CD4-positive, alpha-beta T cell treated with Interleukin-2 at 100 ng/mL for 4 hours (primary cell): ENCODE measurements at regions not wholly inside any gene's neighbourhood (a gene's known extent, or its start where the extent isn't known, plus 50 kb on each side); places are given as distances from the start of the nearest gene placed in this dataset.
"Not testable (repeated sequence)": the region's sequence is repeated elsewhere in the genome, so short reads cannot be mapped to it uniquely, and the experiment has no call there.

Experiments used
- DNase-seq: peaks from one replicate; pipeline ENCODE4 v3.0.0-alpha.2; 2020; ENCODE audit warnings: low spot score

DNA sequence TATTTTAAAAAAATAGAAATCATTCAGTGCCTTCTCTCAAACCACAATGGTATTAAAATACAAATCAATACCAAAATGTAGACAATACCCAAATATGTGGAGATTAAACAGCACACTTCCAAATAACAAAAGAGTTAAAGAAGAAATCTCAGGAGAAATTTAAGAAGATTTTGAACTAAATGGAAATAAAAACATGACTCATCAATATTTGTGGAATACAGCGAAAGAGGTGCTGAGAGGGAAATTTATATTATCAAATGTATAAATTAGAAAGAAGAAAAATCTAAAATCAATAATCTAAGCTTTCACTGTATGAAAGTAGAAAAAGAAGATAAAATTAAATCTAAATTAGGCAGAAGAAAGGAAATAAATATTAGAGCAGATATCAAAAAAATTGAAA, 233.1 kb downstream of the RPIA start:
- no peak for DNase-seq

DNA sequence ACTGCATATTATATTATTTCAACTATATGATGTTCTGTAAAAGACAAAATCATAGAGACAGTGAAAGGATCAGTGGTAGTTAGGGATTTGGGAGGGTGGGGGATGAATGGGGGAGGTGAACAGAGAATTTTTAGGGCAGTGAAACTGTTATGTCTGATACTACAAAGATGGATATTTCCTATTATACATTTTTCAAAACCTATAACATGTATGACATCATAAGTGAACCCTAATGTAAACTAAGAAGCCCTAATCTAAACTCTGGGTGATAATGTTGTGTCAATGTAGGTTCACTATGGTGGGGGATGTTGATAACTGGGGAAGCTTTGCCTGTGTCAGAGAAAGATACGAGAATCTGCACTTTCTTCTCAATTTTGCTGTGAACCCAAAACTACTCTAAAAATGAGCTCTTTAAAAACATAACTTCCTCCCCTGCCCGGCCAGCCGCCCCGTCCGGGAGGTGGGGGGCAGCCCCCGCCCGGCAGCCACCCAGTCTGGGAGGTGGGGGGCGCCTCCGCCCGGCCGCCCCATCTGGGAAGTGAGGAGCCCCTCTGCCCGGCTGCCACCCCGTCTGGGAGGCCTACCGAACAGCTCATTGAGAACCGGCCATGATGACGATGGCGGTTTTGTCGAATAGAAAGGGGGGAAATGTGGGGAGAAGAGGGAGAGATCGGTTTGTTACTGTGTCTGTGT, 234.4 kb downstream of the RPIA start:
- no peak for DNase-seq

DNA sequence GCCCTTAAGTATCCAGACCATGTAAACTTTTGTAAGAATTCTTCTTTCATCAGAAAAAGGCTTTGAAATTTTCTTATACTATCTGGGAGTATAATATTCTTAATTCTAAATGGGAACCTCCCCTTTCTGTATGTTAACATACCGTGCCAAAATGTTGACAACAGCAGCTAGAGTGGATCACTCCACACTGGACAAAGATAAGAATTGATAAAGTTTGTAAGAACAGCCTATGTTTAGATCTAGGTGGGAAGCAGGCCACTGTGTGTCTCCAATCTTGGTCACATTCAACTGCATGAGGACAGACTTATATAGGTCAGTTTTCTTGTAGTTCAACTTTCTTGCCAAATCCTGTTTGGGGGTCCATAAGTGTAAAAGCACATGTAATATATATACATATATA, 235.7 kb downstream of the RPIA start:
- no peak for DNase-seq

DNA sequence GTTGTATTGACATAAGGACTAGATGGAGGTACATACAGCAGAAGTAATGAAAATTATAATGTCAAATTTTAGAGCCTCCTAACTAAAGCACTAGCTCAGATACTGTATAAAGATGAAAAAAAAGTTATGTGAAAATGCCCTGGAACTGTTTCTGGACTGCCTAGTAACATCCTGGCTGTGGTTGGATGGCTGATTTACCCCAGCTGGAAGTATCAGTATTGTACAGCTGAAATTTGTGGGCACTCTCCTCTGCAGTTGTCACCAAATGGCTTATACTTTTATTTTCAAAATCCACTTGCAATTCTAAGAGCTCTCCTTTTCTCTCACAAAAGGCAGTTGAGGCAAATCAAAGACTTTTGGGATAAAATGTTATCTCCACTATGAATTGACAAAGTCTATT, 239.2 kb downstream of the RPIA start:
- DNase-seq: no peak

DNA sequence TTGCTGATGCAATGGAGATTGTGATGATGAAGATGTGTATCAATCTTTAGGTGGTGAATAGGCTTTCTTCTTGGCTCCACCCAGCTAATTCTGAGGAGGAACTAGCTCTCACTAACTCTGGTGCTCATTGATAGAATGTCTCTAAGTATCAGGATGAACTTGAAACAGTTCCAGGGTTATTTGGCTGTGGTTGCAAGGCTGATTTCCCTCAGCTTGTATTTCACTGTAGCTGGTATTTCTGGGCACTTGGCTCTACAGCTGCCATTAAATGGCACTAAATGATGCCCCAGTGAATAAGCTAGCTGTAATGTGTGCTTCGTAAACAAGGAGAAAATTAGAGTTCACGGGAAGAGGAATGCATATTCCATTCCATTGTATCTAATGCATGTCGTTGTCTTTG, 241.2 kb downstream of the RPIA start:
- no peak for DNase-seq

DNA sequence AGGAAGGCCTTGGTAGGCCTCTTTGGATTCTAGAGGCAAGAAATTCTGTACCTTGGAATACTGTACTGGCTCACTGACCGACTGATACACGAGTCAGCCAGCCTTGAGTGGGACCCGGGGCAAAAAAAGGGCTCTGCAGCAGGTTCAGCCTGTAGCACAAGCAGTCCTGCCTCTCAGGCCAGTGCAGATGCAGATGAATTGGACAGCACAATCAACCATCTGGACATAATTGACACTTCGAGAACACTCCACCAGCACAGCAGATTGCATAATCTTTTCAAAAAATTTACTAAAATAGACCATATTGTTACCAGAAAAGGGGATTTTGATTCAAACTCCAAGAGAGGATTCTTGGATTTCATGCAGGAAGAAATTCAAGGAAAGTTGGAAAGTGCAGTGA, 241.6 kb downstream of the RPIA start:
- DNase-seq: no peak

DNA sequence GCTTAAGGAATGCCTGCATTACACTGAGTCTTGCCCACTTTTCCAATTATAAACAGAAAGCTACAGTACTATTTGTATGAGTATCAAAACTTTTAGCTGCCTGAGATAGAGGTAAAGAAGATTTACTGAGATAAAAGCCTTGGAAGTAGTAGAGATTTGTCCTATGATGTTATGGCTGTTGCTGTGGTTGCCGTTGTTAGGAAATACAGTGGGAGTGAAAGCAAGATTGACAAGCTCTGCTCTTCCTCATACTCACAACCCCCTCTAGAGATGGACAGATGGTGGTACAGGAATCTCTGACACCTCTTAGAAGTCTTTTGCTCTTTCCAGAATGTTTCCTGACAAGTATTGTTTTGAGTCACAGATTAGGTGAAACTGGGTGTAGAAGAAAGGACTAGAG, 242.5 kb downstream of the RPIA start:
- no peak for DNase-seq

DNA sequence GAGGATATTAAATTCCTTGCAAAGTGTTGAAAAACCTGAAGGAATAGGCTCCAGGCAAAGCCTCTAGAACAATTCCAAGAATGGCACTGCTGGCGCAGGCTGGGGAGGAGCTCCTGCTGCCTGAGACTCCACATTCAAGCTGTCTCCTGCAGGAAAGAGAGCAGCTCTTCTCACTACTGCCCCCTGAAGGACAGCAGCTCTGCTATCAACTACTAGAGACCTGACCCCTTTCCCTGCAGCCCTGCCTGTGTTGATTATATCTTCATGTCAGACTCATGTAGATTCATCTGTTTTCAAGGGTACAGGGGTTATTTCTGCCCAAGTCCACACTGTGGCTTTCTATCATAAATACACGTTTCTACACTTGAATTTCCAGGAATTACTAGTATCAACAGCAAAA, 249.7 kb downstream of the RPIA start:
- not testable (repeated sequence) for DNase-seq

DNA sequence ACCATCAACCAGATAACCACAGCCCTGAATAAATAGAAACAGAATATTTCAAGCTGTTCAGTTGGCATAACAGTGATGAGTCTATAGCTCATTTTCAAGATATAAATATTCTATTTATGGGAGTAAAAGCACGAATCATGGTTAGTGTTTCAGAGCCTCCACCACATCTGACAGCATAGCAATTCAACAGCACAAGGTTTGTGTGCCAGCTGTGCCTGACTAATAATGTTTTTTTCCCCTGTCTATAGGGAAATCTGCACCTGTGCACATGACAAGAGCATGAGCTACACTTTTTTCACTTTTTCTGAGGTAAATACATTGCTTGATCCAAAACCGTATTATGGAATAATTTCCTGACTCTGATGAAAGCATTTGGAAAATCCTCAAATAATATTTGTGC, 251.3 kb downstream of the RPIA start:
- no peak for DNase-seq

DNA sequence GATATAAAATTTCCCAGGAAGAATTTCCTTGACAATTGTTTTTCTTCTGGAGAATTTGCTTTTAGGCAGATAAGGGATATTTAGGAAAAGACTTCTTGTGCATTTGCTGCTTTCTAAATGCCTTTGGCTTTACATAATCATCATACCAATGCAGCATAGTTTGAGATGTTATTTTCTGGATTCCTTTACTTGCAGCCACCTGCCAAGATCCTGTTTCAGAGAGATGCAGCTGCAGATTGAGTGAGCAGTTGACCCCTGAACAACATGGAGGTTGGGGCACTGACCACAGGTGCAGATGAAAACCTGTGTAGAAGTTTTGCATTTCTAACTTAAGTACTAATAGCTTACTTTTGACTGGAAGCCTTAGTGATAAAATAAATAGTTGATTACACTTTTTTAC, 257.9 kb downstream of the RPIA start:
- DNase-seq: no peak

DNA sequence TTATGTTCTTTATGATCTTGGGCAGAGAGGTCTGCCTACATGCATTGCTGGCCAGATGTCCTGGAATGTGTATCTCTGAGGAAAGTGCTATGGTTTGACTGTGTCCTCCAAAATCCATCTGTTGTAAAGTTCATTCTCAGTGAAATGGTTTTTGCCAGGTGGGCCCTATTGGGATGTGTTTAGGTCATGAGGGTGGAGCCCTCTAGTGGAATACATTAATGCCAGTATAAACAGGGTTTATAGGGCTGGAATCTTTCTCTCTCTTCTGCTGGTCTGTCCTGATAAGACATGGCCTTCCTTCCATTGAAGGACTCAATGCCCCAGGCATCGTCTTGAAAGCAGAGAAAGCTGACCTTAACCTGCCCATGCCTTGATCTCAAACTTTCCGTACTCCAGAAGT, 258.5 kb downstream of the RPIA start:
- DNase-seq: no peak

DNA sequence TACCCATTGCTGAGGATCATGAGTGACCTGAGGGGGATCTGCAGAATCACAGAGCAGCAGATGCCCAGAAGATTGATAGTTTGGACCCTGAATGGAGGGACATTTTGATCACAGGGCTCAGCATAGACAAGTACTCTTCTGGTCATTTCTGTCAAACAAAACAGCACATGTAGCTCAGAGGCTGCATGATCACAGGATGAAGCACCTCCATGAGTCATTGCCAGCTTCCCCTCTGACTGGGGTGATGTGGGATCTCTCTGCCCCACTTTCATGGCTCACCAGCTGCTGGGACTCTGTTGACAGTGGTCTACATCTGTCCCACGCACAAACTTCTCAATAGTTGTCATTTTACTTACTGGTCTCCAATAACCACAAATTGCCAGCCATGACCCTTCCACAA, 264.1 kb downstream of the RPIA start:
- no peak for DNase-seq

DNA sequence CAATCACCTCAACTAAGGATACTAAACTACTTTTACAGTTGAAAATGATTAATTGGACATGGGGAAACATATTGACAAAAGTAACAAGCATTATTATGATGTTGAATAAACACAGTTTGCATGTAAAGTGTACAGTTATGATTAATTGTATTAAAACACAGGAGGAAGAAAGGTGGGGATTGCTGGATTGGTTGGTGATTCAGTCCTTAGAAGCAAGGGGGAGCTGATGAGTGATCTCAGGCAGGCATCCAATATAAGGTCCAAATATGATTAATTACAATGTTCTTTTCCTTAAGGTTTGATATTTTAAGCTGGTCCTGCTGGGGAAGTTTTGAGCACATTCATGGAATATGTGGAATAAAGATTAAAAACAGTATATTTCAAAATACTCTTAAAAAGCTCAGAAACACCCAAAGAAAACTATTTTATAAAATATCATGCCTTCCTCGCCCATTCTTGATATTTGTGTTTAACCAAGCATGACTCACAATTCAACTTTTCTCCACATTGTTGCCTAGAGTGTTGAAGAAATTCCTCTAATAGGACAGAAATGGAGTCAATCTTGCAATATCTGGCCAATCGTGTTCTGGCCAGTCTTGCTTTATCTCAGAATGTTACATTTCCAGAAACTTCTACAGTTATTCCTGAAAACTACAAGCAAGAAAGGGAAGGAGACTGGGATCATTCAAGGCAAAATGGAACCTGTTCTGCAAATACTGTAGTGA, 268.2 kb downstream of the RPIA start:
- no peak for DNase-seq

DNA sequence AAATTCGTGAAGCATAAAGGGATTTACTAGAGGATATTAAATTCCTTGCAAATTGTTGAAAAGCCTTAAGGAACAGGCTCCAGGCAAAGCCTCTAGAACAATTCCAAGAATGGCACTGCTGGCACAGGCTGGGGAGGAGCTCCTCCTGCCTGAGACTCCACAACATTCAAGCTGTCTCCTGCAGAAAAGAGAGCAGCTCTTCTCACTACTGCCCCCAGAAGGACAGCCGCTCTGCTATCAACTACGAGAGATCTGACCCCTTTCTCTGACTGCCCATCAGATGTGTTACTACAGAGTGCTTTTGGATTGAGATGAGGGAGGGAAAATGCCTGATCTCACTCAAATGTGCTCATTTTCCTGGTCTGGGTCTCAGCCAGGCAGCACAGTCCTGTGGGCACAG, 269.9 kb downstream of the RPIA start:
- DNase-seq: not testable (repeated sequence)

DNA sequence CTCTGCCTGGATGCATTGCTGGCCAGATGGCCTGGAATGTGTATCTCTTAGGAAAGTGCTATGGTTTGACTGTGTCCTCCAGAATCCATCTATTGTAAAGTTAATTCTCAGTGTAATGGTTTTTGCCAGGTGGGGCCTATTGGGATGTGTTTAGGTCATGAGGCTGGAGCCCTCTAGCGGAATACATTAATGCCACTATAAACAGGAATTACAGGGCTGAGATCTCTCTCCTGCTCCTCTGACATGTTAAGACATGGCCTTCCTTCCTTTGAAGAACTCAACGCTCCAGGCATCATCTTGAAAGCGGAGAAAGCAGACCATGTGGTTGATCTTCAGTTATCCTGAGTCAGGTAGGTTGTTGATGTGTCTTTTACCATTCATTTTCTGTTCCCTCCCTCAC, 276.4 kb downstream of the RPIA start:
- no peak for DNase-seq

DNA sequence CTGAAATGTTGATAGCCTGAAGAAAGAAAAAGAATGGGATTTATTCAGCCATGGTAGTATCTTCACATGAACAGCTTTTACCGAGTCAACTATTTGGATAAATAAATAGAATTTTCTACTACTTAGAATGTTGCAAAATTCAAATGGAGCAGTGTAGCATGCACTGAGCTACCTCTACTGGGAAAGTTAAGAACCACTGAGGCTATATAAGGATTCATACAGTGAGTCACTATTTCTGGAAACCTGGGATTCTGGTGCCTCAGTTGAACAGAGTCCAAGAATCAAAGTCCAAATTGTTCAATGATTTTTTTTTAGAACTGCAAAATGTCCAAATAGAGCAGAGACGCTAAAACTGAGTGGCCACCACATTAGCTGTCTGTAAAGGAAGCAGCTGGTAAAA, 286.5 kb downstream of the RPIA start:
- DNase-seq: not testable (repeated sequence)

DNA sequence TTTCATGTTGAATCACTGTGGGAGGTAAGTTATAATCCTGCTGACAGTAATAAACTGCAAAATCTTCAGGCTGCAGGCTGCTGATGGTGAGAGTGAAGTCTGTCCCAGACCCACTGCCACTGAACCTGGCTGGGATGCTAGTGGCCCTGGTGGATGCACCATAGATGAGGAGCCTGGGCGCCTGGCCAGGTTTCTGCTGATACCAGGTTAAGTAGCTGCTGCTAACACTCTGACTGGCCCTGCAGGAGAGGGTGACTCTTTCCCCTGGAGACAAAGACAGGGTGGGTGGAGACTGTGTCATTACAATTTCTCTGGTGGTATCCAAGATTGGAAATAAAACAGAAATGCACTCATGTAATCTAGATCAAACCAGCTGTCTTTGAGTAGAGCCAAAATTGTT, 287.0 kb downstream of the RPIA start:
- not testable (repeated sequence) for DNase-seq

DNA sequence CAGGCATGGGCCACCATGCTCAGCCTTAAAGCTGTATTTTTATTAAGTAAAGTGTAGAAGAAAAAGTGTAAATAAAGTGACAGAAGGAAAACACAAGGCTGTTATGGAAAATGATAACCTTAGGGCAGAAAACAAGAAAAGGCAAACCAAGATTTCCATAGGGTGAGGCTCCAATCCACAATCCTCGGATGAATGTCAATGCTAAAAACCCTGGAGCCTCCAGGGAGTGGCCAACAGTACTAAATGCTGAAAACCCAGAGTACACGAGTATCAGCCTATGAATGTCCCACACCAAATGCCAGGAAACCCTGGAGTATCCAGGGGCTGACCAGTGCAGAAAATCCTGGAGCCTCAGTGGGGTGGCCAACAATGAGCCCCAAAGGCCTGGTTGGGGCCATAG, 292.6 kb downstream of the RPIA start:
- not testable (repeated sequence) for DNase-seq

DNA sequence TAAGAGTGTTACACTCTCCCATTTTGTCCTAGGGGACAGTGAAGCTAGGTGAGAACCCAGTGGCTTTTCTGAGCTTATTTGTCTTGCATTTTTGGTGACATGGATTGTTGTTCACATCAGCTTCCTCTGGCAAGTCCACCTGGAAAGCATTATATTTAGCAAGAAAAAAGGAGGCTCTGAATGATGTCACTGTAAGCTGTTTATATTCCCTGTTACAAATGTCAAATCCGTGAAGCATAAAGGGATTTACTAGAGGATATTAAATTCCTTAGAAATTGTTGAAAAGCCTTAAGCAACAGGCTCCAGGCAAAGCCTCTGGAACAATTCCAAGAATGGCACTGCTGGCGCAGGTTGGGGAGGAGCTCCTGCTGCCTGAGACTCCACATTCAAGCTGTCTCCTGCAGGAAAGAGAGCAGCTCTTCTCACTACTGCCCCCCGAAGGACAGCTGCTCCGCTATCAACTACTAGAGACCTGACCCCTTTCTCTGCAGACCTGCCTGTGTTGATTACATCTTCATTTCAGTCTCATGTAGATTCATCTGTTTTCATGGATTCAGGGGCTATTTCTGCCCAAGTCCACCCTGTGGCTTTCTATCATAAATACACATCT, 295.4 kb downstream of the RPIA start:
- DNase-seq: not testable (repeated sequence)

DNA sequence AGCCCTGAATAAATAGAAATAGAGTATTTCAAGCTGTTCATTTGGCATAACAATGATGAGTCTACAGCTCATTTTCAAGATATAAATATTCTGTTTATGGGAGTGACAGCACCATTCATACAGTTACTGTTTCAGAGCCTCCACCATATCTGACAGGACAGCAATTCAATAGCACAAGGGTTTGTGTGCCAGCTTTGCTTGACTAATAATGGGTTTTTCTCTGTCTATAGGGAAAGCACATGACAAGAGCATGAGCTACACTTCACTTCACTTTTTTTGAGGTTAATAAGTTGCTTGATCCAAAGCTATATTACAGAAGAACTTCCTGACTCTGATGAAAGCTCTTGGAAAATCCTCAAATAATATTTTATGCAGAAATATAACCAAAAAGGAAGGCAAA, 297.1 kb downstream of the RPIA start:
- DNase-seq: not testable (repeated sequence)

DNA sequence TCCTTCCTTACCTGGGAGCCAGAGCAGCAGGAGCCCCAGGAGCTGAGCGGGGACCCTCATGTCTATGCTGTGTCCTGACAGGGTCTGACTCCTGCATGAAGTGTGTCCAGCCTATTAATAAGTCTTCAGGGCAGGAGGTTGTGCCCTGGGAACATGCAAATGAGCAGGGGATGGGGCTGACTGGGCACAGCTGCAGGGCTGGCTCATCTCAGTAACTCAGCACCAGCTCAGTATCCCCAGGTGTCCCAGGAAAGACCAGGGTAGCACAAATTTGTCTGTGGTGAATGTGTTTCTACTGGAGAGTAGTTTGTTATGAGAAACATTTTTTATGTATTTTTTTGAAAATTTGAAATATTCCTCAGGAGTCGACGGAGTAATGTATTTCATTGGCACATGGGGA, 301.3 kb downstream of the RPIA start:
- not testable (repeated sequence) for DNase-seq

DNA sequence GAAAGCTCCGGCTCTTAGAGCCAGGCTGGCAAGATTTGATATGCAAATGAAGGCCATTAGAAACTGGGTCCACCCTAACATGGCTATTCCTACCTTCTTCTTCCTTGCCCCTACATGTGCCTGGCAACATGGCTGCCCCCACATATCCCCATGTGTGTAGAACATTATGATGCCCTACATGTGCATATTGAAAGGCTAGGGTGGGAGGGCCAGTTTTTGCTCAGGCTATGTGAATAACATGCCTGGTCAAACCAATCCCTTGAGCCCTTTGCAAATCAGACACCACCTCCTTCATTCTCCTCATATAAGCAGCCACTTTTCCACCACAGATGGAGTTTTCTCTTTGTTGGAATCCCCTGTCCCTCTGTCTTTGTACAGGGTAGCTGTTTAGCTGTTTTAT, 303.4 kb downstream of the RPIA start:
- DNase-seq: not testable (repeated sequence)

DNA sequence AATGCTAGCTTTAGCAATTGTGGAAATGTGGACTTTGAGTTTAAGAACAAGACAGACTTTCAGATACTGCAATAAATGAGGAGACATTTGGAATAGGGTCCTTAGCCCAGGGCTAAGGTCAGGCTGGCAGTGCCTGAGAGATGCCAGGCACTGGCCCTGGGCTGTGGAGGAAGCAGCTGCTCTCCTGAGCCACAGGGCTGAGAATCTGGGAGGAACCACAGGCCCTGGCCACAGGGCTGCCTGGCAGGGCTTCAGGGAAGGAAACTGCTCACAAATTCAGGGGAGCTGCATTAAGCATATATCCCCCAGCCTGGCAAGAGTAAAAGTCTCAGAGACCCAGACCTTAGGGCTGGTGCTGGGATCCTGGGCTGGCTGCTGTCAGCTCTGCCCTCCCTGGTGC, 305.1 kb downstream of the RPIA start:
- DNase-seq: not testable (repeated sequence)

DNA sequence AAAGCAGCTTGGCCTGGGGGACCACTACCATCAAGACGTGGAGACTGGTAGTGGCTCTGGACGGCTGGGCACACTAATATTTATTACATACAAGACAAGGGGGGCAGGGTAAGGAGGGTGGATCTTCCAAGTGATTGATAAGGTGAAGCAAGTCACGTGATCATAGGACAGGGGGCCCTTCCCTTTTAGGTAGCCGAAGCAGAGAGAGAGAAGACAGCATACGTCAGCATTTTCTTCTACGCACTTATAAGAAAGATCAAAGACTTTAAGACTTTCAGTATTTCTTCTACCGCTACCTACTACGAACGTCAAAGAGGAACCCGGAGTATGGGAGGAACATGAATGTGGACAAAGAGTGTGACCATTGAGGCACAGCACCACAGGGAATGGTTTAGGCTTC, 307.9 kb downstream of the RPIA start:
- no peak for DNase-seq
